HG02981 (cell line): ENCODE measurements at regions not wholly inside any gene's neighbourhood (a gene's known extent, or its start where the extent isn't known, plus 50 kb on each side); places are given as distances from the start of the nearest gene placed in this dataset.
"Not testable (repeated sequence)": the region's sequence is repeated elsewhere in the genome, so short reads cannot be mapped to it uniquely, and the experiment has no call there.

ENCODE experiments used
- ATAC-seq: cut with Tn5 transposase; IDR thresholded peaks from one replicate; pipeline ENCODE4 v1.9.1; 2021; ENCODE audit warnings: mild to moderate bottlenecking, moderate library complexity; ENCODE audit not compliant: unreplicated experiment

DNA sequence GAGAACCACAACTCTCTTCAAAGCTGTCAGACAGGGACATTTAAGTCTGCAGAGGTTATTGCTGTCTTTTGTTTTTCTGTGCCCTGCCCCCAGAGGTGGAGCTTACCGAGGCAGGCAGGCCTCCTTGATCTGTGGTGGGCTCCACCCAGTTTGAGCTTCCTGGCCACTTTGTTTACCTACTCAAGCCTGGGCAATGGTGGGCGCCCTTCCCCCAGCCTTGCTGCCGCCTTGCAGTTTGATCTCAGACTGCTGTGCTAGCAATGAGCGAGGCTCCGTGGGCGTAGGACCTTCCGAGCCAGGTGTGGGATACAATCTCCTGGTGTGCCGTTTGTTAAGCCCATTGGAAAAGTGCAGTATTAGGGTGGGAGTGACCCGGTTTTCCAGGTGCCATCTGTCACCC is 822.1 kb downstream of the KCNMA1 start:
- ATAC-seq: not testable (repeated sequence)

GRCh38 chr10:76811430-76811829 is 826.2 kb downstream of the KCNMA1 start:
- ATAC-seq: no peak

DNA sequence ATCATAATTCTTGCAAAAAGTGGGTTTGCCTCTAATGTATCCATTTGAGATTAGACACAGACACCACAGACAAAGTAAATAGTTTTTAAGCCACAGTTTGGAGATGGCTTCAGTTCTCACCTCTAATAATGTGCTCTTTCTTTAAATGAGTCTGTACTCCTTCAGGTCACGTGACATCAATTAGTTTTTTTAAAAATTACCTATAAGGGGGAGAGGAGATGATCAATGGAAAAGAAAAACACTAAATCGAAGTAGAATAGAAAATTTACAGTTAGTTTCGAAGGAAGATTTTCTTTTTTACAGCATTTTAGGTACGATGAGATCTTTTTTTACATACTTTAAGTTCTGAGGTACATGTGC is 849.2 kb downstream of the KCNMA1 start:
- ATAC-seq: no peak

GRCh38 chr10:76787746-76788451 is 849.7 kb downstream of the KCNMA1 start:
- ATAC-seq: no peak

DNA sequence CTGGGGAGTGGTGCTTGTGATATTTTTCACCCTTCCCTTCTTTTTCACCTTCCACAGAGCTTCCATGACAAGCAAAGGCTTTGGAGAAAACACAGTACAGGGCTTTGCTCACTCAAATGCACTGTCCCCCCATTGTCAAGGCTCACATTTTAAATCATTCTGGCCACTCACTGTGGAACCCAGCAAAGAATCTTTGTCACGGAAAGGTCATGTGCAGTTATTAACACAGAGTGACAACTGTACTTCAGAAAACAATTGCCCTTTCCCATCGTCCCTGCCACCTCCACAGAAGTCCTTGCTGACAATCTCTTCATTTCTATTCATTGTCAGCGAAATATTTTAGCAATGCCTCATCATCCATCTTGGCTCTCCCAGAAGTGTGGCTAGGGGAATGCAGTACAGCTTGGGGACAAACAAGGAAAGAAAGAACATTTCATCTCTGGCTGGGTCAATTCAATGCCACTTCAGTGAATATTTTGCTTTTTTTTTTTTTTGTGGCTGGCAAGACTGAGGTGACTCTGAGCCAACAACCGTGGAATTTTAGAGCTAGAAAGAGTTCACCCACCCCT is 851.0 kb downstream of the KCNMA1 start:
- no peak for ATAC-seq

- no peak for ATAC-seq
Observed at GRCh38 chr10:76784076-76784475, 853.5 kb downstream of the KCNMA1 start.

GRCh38 chr10:76779796-76780301 is 857.8 kb downstream of the KCNMA1 start:
- ATAC-seq: no peak

- no peak for ATAC-seq
Observed at GRCh38 chr10:76778914-76779795, 858.5 kb downstream of the KCNMA1 start.

- no peak for ATAC-seq
Observed at GRCh38 chr10:76774987-76775603, 862.5 kb downstream of the KCNMA1 start.

DNA sequence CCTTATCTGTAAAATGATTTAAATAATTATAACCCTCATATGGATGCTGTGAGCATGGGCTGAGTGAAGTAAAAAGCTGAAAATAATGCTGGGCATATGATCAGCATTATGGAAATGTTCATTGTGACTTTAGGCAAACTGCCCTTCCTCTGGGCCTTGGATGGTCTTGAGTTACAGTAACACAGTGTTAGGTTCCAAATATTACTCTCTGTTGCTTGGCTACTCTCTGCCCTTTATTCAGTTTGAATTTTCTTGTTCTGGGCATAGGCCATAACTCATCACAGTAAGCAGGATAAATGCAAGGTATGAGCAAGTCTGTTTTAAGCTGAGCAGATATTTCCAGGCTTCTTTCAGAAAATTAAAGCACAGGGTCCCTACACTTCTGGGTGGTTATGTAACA is 868.0 kb downstream of the KCNMA1 start:
- no peak for ATAC-seq

DNA sequence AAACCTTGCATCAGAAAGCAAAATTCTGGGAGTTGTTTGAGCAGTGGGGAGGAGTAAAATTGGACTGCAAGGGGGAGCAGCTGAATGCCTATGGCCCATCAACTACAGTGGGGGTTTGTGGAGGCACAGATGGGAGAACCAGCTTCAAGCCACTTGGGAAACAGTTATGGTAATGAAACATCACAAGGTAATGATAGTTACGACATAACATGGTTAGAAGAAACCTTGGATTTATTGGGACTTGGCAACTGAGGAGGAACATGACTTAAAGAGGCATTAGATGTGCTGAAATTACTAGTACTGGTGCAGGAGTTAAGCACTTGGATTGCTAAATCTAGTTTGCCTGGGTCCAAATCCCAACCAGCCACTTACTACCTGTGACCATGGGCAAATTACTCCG is 868.4 kb downstream of the KCNMA1 start:
- no peak for ATAC-seq

- no peak for ATAC-seq
Observed at GRCh38 chr10:76766682-76767081, 870.9 kb downstream of the KCNMA1 start.

- not testable (repeated sequence) for ATAC-seq
Observed at GRCh38 chr10:76764921-76765320, 872.7 kb downstream of the KCNMA1 start.

- ATAC-seq: no peak
Observed at GRCh38 chr10:76764177-76764576, 873.4 kb downstream of the KCNMA1 start.

DNA sequence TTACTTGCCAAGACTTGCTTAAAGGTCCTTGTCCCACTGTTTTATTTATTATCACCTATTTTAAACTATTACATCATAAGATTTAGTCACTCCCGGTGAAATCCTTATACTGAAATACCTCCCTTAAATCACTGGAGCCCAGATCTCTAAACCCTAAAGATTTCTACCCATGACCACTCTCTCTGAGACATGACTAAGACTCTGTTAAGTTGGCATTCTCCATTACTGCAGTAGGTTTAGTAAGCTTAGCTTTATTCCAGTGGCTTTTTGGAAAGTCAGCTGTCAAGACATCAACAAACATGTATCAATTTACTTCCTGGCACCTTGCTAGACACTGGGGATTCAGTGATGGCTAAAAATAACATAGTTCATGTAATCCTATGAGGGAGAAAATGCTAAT is 874.2 kb downstream of the KCNMA1 start:
- no peak for ATAC-seq

DNA sequence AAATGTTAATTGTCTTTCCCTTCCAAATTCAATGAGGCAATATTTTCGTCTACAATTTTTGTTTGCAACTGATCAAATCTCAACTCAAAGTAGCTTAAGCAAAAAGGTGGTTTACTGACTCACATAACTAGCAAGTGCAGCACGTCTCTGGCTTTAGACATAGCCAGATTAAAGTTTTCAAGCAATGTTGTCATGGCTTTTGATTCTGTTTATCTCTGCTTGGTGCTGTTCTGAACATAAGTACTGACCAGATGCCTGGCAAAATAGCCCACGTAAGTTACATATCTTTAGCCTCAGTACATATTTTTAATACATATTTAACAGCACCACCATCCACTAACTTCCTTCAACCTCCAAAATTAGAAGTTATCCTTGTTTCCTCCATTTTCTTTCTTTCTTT is 877.9 kb downstream of the KCNMA1 start:
- ATAC-seq: no peak

- ATAC-seq: no peak
Observed at GRCh38 chr10:76743169-76743568, 894.4 kb downstream of the KCNMA1 start.

GRCh38 chr10:76740514-76740913 is 897.1 kb downstream of the KCNMA1 start:
- ATAC-seq: no peak

GRCh38 chr10:76738991-76739390 is 898.6 kb downstream of the KCNMA1 start:
- no peak for ATAC-seq

GRCh38 chr10:76736815-76737618 is 900.6 kb downstream of the KCNMA1 start:
- ATAC-seq: no peak
